Suprapubic skin (tissue), 3 donors: ENCODE measurements at regions not wholly inside any gene's neighbourhood (a gene's known extent, or its start where the extent isn't known, plus 50 kb on each side); places are given as distances from the start of the nearest gene placed in this dataset.

Experiments
- POLR2A ChIP-seq, 2 donors: fragments of 450-650 bp; IDR thresholded peaks; one replicate each; pipeline ENCODE4 v1.6.1; 2017; ENCODE audit warnings: antibody characterized with exemption in 2 of 2, mild to moderate bottlenecking in 2 of 2, moderate library complexity in 2 of 2
- TF ChIP-seq, protein P1 (sequence below), 2 donors: fragments of 200-600 bp in 1 of 2; fragments of 450-650 bp in 1 of 2; sonication (generic) in 1 of 2; IDR thresholded peaks; one replicate each; pipeline ENCODE4 v1.5.1; 2016 to 2019; ENCODE audit warnings: antibody characterized with exemption in 2 of 2, mild to moderate bottlenecking in 1 of 2, moderate library complexity in 1 of 2

DNA sequence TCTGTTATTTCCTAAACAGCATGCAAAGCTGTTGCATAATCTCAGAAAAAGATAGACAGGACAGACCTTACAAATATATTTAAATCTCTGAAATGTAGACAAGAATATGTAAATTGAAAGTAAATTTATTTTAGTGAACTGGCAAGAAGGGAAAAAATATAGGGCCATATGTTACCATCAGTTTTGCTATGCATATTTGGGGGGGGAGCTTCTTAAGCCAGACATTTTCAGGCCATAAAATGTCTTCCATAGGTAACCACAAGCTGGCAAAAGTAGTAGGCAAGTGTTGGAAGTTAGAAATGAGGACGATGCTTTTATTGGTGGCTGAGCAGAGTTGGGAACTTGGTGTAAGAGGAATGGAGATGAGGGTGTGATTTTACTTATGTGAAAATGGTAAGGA is 272.0 kb upstream of the CXXC4 start:
- TF ChIP-seq, protein P1, sequence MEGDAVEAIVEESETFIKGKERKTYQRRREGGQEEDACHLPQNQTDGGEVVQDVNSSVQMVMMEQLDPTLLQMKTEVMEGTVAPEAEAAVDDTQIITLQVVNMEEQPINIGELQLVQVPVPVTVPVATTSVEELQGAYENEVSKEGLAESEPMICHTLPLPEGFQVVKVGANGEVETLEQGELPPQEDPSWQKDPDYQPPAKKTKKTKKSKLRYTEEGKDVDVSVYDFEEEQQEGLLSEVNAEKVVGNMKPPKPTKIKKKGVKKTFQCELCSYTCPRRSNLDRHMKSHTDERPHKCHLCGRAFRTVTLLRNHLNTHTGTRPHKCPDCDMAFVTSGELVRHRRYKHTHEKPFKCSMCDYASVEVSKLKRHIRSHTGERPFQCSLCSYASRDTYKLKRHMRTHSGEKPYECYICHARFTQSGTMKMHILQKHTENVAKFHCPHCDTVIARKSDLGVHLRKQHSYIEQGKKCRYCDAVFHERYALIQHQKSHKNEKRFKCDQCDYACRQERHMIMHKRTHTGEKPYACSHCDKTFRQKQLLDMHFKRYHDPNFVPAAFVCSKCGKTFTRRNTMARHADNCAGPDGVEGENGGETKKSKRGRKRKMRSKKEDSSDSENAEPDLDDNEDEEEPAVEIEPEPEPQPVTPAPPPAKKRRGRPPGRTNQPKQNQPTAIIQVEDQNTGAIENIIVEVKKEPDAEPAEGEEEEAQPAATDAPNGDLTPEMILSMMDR (IDR thresholded peaks at IDR 0.05) = no peak
- TF ChIP-seq POLR2A (IDR thresholded peaks at IDR 0.05) = no peak
